Esophagus muscularis mucosa (tissue), 3 donors: ENCODE measurements at regions not wholly inside any gene's neighbourhood (a gene's known extent, or its start where the extent isn't known, plus 50 kb on each side); places are given as distances from the start of the nearest gene placed in this dataset.

Experiments used
- CTCF ChIP-seq, 3 experiments: fragments of 200-600 bp in 2 of 3; fragments of 450-650 bp in 1 of 3; sonication (generic) in 2 of 3; IDR thresholded peaks; one replicate each; pipeline ENCODE4 v1.5.1; 2017 to 2019; ENCODE audit warnings: antibody characterized with exemption in 3 of 3, mild to moderate bottlenecking in 2 of 3, moderate library complexity in 1 of 3
- POLR2AphosphoS5 ChIP-seq, 2 donors: sonication (generic); formaldehyde crosslinking; IDR thresholded peaks; one replicate each; pipeline ENCODE4 v1.6.1; 2017; ENCODE audit warnings: antibody characterized with exemption in 2 of 2

DNA sequence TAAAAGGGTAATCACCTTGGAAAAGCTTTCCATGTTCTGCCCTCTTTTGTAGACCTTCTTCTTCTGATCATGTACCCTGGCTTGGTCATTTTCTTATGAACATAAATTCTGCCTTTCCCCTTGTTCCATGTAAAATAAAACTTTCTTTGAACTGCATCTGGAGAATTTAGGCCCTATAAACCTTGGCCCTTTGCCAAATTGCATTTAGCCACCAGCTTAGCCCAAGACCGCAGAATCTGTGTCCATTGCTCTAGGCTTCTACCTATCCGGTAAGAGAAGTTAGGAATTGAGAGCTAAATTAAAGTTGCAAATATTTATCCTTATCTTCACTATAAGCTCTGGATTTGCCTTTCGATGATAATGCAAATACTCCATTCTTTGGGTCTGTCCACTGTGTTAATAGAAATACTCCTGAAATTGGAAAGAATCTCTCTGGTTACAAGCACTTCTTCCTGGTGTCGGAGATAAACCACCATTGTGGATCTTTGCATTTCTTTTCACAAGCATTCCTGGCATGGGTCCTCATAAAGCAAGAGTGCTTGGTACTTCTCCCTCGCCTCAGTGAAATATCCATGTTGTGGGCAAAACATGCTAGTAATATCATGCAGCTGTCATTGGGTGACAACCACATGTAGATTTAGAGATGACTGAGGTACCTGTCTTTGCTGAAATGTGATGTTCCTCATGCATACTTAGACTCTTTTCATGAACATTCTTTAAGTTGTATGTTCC, 698.0 kb upstream of the WWC1 start:
- TF ChIP-seq CTCF (IDR thresholded peaks at IDR 0.05) (no peak), POLR2AphosphoS5 (IDR thresholded peaks at IDR 0.05) (no peak)
